Stimulated activated naive CD8-positive, alpha-beta T cell treated with anti-CD3 and anti-CD28 coated beads, Interleukin-15, amount 100 ng/mL, for 72 hours (primary cell): ENCODE measurements at regions not wholly inside any gene's neighbourhood (a gene's known extent, or its start where the extent isn't known, plus 50 kb on each side); places are given as distances from the start of the nearest gene placed in this dataset.
A peak's percentile ranks its signal among the peaks of the same experiment; 100 is the strongest.
"Not testable (repeated sequence)": the region's sequence is repeated elsewhere in the genome, so short reads cannot be mapped to it uniquely, and the experiment has no call there.

ENCODE experiments used
- ATAC-seq: fragments of 150-1000 bp; cut with Tn5 transposase; 2 replicates; pipeline ENCODE4 v1.10.0; 2021; ENCODE audit warnings: mild to moderate bottlenecking, moderate library complexity
- DNase-seq, 2 donors: peaks; one replicate each; pipeline ENCODE4 v3.0.0; 2021 to 2022
- H3K27ac Mint-ChIP-seq, 2 donors: one replicate each; pipeline ENCODE4 v1.8.0; 2022; ENCODE audit warnings: mild to moderate bottlenecking in 2 of 2, mixed read lengths in 2 of 2, moderate library complexity in 2 of 2
- H3K27me3 Mint-ChIP-seq: one replicate; pipeline ENCODE4 v1.8.0; 2022; ENCODE audit warnings: mixed read lengths
- H3K4me1 Mint-ChIP-seq: one replicate; pipeline ENCODE4 v1.8.0; 2022; ENCODE audit warnings: mild to moderate bottlenecking, mixed read lengths
- H3K4me3 Mint-ChIP-seq, 2 donors: one replicate each; pipeline ENCODE4 v1.8.0; 2022; ENCODE audit warnings: mild to moderate bottlenecking in 2 of 2, mixed read lengths in 2 of 2, moderate library complexity in 1 of 2
- H3K9me3 Mint-ChIP-seq, 2 donors: one replicate each; pipeline ENCODE4 v1.8.0; 2022; ENCODE audit warnings: mixed read lengths in 2 of 2

- no peaks in the 10 kb centered on the region for H3K27me3 Mint-ChIP-seq
- DNase-seq (no peak), ATAC-seq (no peak)
- H3K9me3 Mint-ChIP-seq = peaks cover 6 to 13% of the 10 kb centered on the region in 2 donors
- H3K4me1 Mint-ChIP-seq = peaks cover 52% of the 10 kb centered on the region
- peak overlapping the region; percentile 90 for H3K27ac Mint-ChIP-seq
- H3K4me3 Mint-ChIP-seq = peak overlapping the region; percentile 74
Measured at GRCh38 chr1:222898191-222898527, 83.3 kb downstream of the DISP1 start.

GRCh38 chr1:222899471-222899870 is 84.6 kb downstream of the DISP1 start:
- DNase-seq (no peak), ATAC-seq (no peak)
- H3K9me3 Mint-ChIP-seq = peaks cover 6 to 13% of the 10 kb centered on the region in 2 donors
- H3K4me1 Mint-ChIP-seq = peaks cover 43% of the 10 kb centered on the region
- H3K4me3 Mint-ChIP-seq = no peak overlapping the region
- no peak overlapping the region for H3K27ac Mint-ChIP-seq
- H3K27me3 Mint-ChIP-seq = no peaks in the 10 kb centered on the region

GRCh38 chr1:222904451-222904850 is 89.6 kb downstream of the DISP1 start:
- no peak overlapping the region for H3K4me3 Mint-ChIP-seq
- H3K9me3 Mint-ChIP-seq = peaks cover 6 to 13% of the 10 kb centered on the region in 2 donors
- H3K27ac Mint-ChIP-seq = no peak overlapping the region
- H3K27me3 Mint-ChIP-seq = no peaks in the 10 kb centered on the region
- H3K4me1 Mint-ChIP-seq = peaks cover 16% of the 10 kb centered on the region
- DNase-seq (no peak), ATAC-seq (no peak)

- H3K4me1 Mint-ChIP-seq = peaks cover 13% of the 10 kb centered on the region
- H3K4me3 Mint-ChIP-seq = no peak overlapping the region
- ATAC-seq (no peak), DNase-seq (no peak)
- peaks cover 6 to 13% of the 10 kb centered on the region in 2 donors for H3K9me3 Mint-ChIP-seq
- H3K27me3 Mint-ChIP-seq = no peaks in the 10 kb centered on the region
- no peak overlapping the region for H3K27ac Mint-ChIP-seq
Measured at GRCh38 chr1:222905151-222905550, 90.3 kb downstream of the DISP1 start.

GRCh38 chr1:222906271-222906739 is 91.5 kb downstream of the DISP1 start:
- not testable (repeated sequence) for ATAC-seq, H3K9me3 Mint-ChIP-seq, H3K27ac Mint-ChIP-seq, H3K4me3 Mint-ChIP-seq, H3K4me1 Mint-ChIP-seq, DNase-seq, H3K27me3 Mint-ChIP-seq

GRCh38 chr1:222909586-222909985 is 94.7 kb downstream of the DISP1 start:
- Mint-ChIP-seq H3K9me3 (no peaks in the 10 kb centered on the region), H3K27ac (no peak overlapping the region), H3K4me3 (no peak overlapping the region)

GRCh38 chr1:222910699-222911098 is 95.9 kb downstream of the DISP1 start:
- Mint-ChIP-seq H3K4me3 (no peak overlapping the region), H3K4me1 (peaks cover 6% of the 10 kb centered on the region), H3K9me3 (peaks cover 0 to 10% of the 10 kb centered on the region in 2 donors), H3K27ac (no peak overlapping the region), H3K27me3 (no peaks in the 10 kb centered on the region)
- DNase-seq = no peak
- ATAC-seq = no peak

More at GRCh38 chr1:222909586-222909985, 94.7 kb downstream of the DISP1 start:
- ATAC-seq (no peak), DNase-seq (no peak)
- Mint-ChIP-seq H3K27me3 (no peaks in the 10 kb centered on the region), H3K4me1 (peaks cover 6% of the 10 kb centered on the region)

GRCh38 chr1:222911866-222912265 is 97.0 kb downstream of the DISP1 start:
- no peak overlapping the region for H3K27ac Mint-ChIP-seq
- no peaks in the 10 kb centered on the region for H3K27me3 Mint-ChIP-seq
- H3K9me3 Mint-ChIP-seq = peaks cover 3 to 14% of the 10 kb centered on the region in 2 donors
- ATAC-seq (no peak), DNase-seq (no peak)
- no peak overlapping the region for H3K4me3 Mint-ChIP-seq
- H3K4me1 Mint-ChIP-seq = peaks cover 6% of the 10 kb centered on the region

GRCh38 chr1:222912730-222913129 is 97.9 kb downstream of the DISP1 start:
- Mint-ChIP-seq H3K27me3 (no peaks in the 10 kb centered on the region), H3K4me3 (no peak overlapping the region), H3K4me1 (peaks cover 6% of the 10 kb centered on the region), H3K9me3 (peaks cover 9 to 23% of the 10 kb centered on the region in 2 donors), H3K27ac (no peak overlapping the region)
- DNase-seq (no peak), ATAC-seq (no peak)

GRCh38 chr1:222914861-222915632 is 100.2 kb downstream of the DISP1 start:
- no peak for ATAC-seq
- H3K27ac Mint-ChIP-seq = no peak overlapping the region
- H3K27me3 Mint-ChIP-seq = no peaks in the 10 kb centered on the region
- DNase-seq = no peak
- peaks cover 12 to 32% of the 10 kb centered on the region in 2 donors for H3K9me3 Mint-ChIP-seq
- no peak overlapping the region for H3K4me3 Mint-ChIP-seq
- H3K4me1 Mint-ChIP-seq = peaks cover 6% of the 10 kb centered on the region

- ATAC-seq (no peak), DNase-seq (no peak)
- no peak overlapping the region for H3K4me3 Mint-ChIP-seq
- no peaks in the 10 kb centered on the region for H3K27me3 Mint-ChIP-seq
- H3K9me3 Mint-ChIP-seq = peaks cover 12 to 32% of the 10 kb centered on the region in 2 donors
- H3K4me1 Mint-ChIP-seq = peaks cover under 1% of the 10 kb centered on the region
- no peak overlapping the region for H3K27ac Mint-ChIP-seq
Measured at GRCh38 chr1:222916100-222916499, 101.3 kb downstream of the DISP1 start.

- H3K27ac Mint-ChIP-seq = no peak overlapping the region
- no peak for DNase-seq
- ATAC-seq = no peak
- no peaks in the 10 kb centered on the region for H3K27me3 Mint-ChIP-seq
- H3K4me3 Mint-ChIP-seq = no peak overlapping the region
- no peaks in the 10 kb centered on the region for H3K4me1 Mint-ChIP-seq
- peaks cover 12 to 32% of the 10 kb centered on the region in 2 donors for H3K9me3 Mint-ChIP-seq
Measured at GRCh38 chr1:222918801-222919477, 104.1 kb downstream of the DISP1 start.

- no peak overlapping the region for H3K27ac Mint-ChIP-seq
- H3K27me3 Mint-ChIP-seq = no peaks in the 10 kb centered on the region
- H3K4me1 Mint-ChIP-seq = no peaks in the 10 kb centered on the region
- no peak for ATAC-seq
- H3K9me3 Mint-ChIP-seq = peaks cover 12 to 32% of the 10 kb centered on the region in 2 donors
- H3K4me3 Mint-ChIP-seq = no peak overlapping the region
- no peak for DNase-seq
Measured at GRCh38 chr1:222919478-222919865, 104.6 kb downstream of the DISP1 start.

GRCh38 chr1:222920169-222920568 is 105.3 kb downstream of the DISP1 start:
- DNase-seq (no peak), ATAC-seq (no peak)
- Mint-ChIP-seq H3K27ac (no peak overlapping the region), H3K9me3 (peaks cover 12 to 27% of the 10 kb centered on the region in 2 donors), H3K27me3 (no peaks in the 10 kb centered on the region), H3K4me1 (no peaks in the 10 kb centered on the region), H3K4me3 (no peak overlapping the region)

GRCh38 chr1:222921945-222922344 is 107.1 kb downstream of the DISP1 start:
- DNase-seq (no peak), ATAC-seq (no peak)
- H3K4me1 Mint-ChIP-seq = no peaks in the 10 kb centered on the region
- no peaks in the 10 kb centered on the region for H3K27me3 Mint-ChIP-seq
- peaks cover 9 to 17% of the 10 kb centered on the region in 2 donors for H3K9me3 Mint-ChIP-seq
- no peak overlapping the region for H3K27ac Mint-ChIP-seq
- H3K4me3 Mint-ChIP-seq = no peak overlapping the region

- Mint-ChIP-seq H3K4me3 (no peak overlapping the region), H3K27ac (no peak overlapping the region), H3K27me3 (no peaks in the 10 kb centered on the region)
Measured at GRCh38 chr1:222923506-222923905, 108.7 kb downstream of the DISP1 start.

More at GRCh38 chr1:222923506-222923905, 108.7 kb downstream of the DISP1 start:
- Mint-ChIP-seq H3K9me3 (peaks cover 0 to 2% of the 10 kb centered on the region in 2 donors), H3K4me1 (no peaks in the 10 kb centered on the region)
- DNase-seq (no peak), ATAC-seq (no peak)
